ENCODE measurements at regions not wholly inside any gene's neighbourhood (a gene's known extent, or its start where the extent isn't known, plus 50 kb on each side); places are given as distances from the start of the nearest gene placed in this dataset.

DNA sequence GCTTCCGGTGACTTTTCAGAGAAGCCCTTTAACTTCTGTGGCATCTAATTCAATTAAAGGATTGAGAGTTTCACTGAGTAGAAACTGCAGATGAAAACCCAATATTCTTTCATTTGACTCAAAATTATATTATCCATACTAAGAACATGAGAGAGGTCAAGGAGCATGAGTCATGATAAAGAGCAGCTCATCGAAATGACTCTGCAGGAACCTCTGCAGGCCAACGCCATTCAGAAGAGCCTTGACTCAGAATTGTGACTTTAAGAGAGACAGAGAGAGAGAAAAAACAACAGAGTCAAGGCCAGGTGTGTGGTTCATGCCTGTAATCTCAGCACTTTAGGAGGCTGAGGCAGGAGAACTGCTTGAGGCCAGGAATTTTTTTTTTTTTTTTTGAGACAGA is 417.2 kb upstream of the XYLT1 start:
- no peak for TF ChIP-seq POLR2AphosphoS5 (IDR thresholded peaks at IDR 0.05; ENCODE audit: borderline replicate concordance, low read depth, low read length)
- TF ChIP-seq EZH2 (IDR thresholded peaks at IDR 0.05): no peak
- TF ChIP-seq FOXP2 (optimal IDR thresholded peaks at IDR 0.05; ENCODE audit: control extremely low read depth, extremely low read length, insufficient read depth): no peak

Data from SK-N-MC (cell line).